A549 (cell line): ENCODE measurements at regions not wholly inside any gene's neighbourhood (a gene's known extent, or its start where the extent isn't known, plus 50 kb on each side); places are given as distances from the start of the nearest gene placed in this dataset.
A peak's percentile ranks its signal among the peaks of the same experiment; 100 is the strongest.
"Not testable (repeated sequence)": the region's sequence is repeated elsewhere in the genome, so short reads cannot be mapped to it uniquely, and the experiment has no call there.

Source experiments
- ATAC-seq, 2 experiments: fragments of 200-7000 bp in 1 of 2; fragments of >200 bp in 1 of 2; cut with Nextera tagmentation in 1 of 2; cut with Tn5 transposase in 1 of 2; 3 replicates each; pipeline versions ENCODE4 v1.8.0 to v1.9.1; 2018 to 2020; ENCODE audit warnings: mild to moderate bottlenecking in 1 of 2, moderate library complexity in 1 of 2
- CTCF ChIA-PET: fragments of 300-600 bp; sonication (Branson Sonifier 250); formaldehyde crosslinking; extraction: SDS; loops from one replicate; lab custom pipeline; 2021; ENCODE audit warnings: antibody characterized with exemption, inconsistent platforms; lab: Yijun Ruan, JAX
- POLR2A ChIA-PET: fragments of 350-600 bp; formaldehyde crosslinking; extraction: SDS; loops from one replicate; lab custom pipeline; 2021; ENCODE audit warnings: antibody characterized with exemption, inconsistent platforms; lab: Yijun Ruan, JAX
- DNase-seq, 2 experiments: peaks; one replicate each; pipeline versions ENCODE4 v3.0.0 to v3.0.0-alpha.2; 2011 to 2016; ENCODE audit warnings: low read depth in 1 of 2, low spot score in 1 of 2
- FAIRE-seq: peaks from 2 replicates; lab custom pipeline; 2011; peaks lifted over from hg19 to GRCh38; lab: Jason Lieb, UNC
- H3K27ac ChIP-seq, 2 experiments: fragments of >200 bp; sonication (Bioruptor Twin); formaldehyde crosslinking; 3 replicates each; pipeline ENCODE4 v1.5.1; 2016 to 2017
- H3K4me1 ChIP-seq: fragments of >200 bp; sonication (Bioruptor Twin); formaldehyde crosslinking; 3 replicates; pipeline ENCODE4 v1.6.1; 2016
- H3K4me2 ChIP-seq: fragments of >200 bp; sonication (Bioruptor Twin); formaldehyde crosslinking; 3 replicates; pipeline ENCODE4 v1.6.1; 2016
- H3K4me3 ChIP-seq: fragments of >200 bp; sonication (Bioruptor Twin); formaldehyde crosslinking; 3 replicates; pipeline ENCODE4 v1.5.1; 2016
- H3K9me3 ChIP-seq: fragments of >200 bp; sonication (Bioruptor Twin); formaldehyde crosslinking; 3 replicates; pipeline ENCODE4 v1.6.1; 2016
- ATOH8 ChIP-seq: fragments of 250-450 bp; sonication (Bioruptor Pico); IDR thresholded peaks from 2 replicates; pipeline ENCODE4 v1.5.0; 2020; ENCODE audit warnings: low read depth, mild to moderate bottlenecking, moderate library complexity
- CBX8 ChIP-seq: fragments of 200-600 bp; sonication (generic); IDR thresholded peaks from 2 replicates; pipeline ENCODE4 v1.6.1; 2016
- CHD2 ChIP-seq: fragments of 150-350 bp; IDR thresholded peaks from 2 replicates; pipeline ENCODE4 v1.6.1; 2014; ENCODE audit warnings: low read length; ENCODE audit not compliant: partially characterized antibody
- CTCF ChIP-seq: fragments of >200 bp; sonication (Bioruptor Twin); formaldehyde crosslinking; IDR thresholded peaks from 3 replicates; pipeline ENCODE4 v1.5.1; 2016
- ELK1 ChIP-seq: fragments of 150-350 bp; IDR thresholded peaks from 2 replicates; pipeline ENCODE4 v1.6.1; 2014; ENCODE audit warnings: low read depth, mild to moderate bottlenecking, low read length
- FOSB ChIP-seq: fragments of 250-450 bp; sonication (Bioruptor Pico); IDR thresholded peaks from 2 replicates; pipeline ENCODE4 v1.5.0; 2020; ENCODE audit warnings: mild to moderate bottlenecking, moderate library complexity
- HDAC2 ChIP-seq: fragments of 200-600 bp; sonication (generic); IDR thresholded peaks from 2 replicates; pipeline ENCODE4 v1.6.1; 2016
- JUN ChIP-seq, 2 experiments: fragments of >200 bp; sonication (Bioruptor Twin); formaldehyde crosslinking; IDR thresholded peaks; 2 replicates in 1 of 2; 3 replicates in 1 of 2; pipeline ENCODE4 v1.6.1; 2016 to 2017
- JUNB ChIP-seq: fragments of >200 bp; sonication (Bioruptor Twin); formaldehyde crosslinking; IDR thresholded peaks from 2 replicates; pipeline ENCODE4 v1.6.1; 2016
- MAFK ChIP-seq: fragments of 450-650 bp; IDR thresholded peaks from 2 replicates; pipeline ENCODE4 v1.6.1; 2014; ENCODE audit not compliant: partially characterized antibody
- MAX ChIP-seq: IDR thresholded peaks from 2 replicates; pipeline ENCODE4 v1.6.1; 2012
- MAZ ChIP-seq: fragments of 150-350 bp; IDR thresholded peaks from 2 replicates; pipeline ENCODE4 v1.6.1; 2014; ENCODE audit warnings: antibody characterized with exemption, low read depth, low read length, borderline replicate concordance
- MYC ChIP-seq: IDR thresholded peaks from 2 replicates; pipeline ENCODE4 v1.6.1; 2012; ENCODE audit warnings: mild to moderate bottlenecking, inconsistent platforms, low read length, improper control_type of control experiment, borderline replicate concordance
- NFE2L2 ChIP-seq: fragments of 150-350 bp; conservative IDR thresholded peaks from 2 replicates; pipeline ENCODE4 v1.6.1; 2014; ENCODE audit warnings: low read length
- PHF8 ChIP-seq: fragments of 200-600 bp; sonication (generic); IDR thresholded peaks from 2 replicates; pipeline ENCODE4 v1.6.1; 2016; ENCODE audit warnings: low read depth, mild to moderate bottlenecking, antibody characterized with exemption, moderate library complexity, borderline replicate concordance
- RARB ChIP-seq: fragments of 250-450 bp; sonication (Bioruptor Pico); IDR thresholded peaks from 2 replicates; pipeline ENCODE4 v1.8.0; 2021; ENCODE audit warnings: mild to moderate bottlenecking, moderate library complexity
- RCOR1 ChIP-seq: fragments of 150-350 bp; IDR thresholded peaks from 2 replicates; pipeline ENCODE4 v1.6.1; 2014; ENCODE audit warnings: antibody characterized with exemption, low read length, low read depth
- REST ChIP-seq: fragments of 200-600 bp; sonication (generic); IDR thresholded peaks from 2 replicates; pipeline ENCODE4 v1.6.1; 2016; ENCODE audit warnings: antibody characterized with exemption, mild to moderate bottlenecking, moderate library complexity
- SMC3 ChIP-seq: fragments of >200 bp; sonication (Bioruptor Twin); formaldehyde crosslinking; IDR thresholded peaks from 3 replicates; pipeline ENCODE4 v1.6.1; 2018; ENCODE audit warnings: inconsistent platforms
- TP53 ChIP-seq: fragments of 250-450 bp; sonication (Bioruptor Pico); IDR thresholded peaks from 2 replicates; pipeline ENCODE4 v1.5.0; 2021; ENCODE audit warnings: mild to moderate bottlenecking, moderate library complexity
- ZC3H11A ChIP-seq: fragments of 450-650 bp; IDR thresholded peaks from 2 replicates; pipeline ENCODE4 v1.6.1; 2014; ENCODE audit warnings: antibody characterized with exemption, mild to moderate bottlenecking
- WGBS: methylation state at CpG from one replicate; pipeline ENCODE4 v1.1.6; 2017; ENCODE audit errors: missing lambda C conversion rate; 5-methylcytosine and 5-hydroxymethylcytosine counted together

GRCh38 chrX:43448688-43449087 is 207.4 kb upstream of the MAOA start:
- no peaks in the 10 kb centered on the region for H3K9me3 ChIP-seq
- WGBS, result 7% methylated on average over 1 of the region's 1 CpG

GRCh38 chrX:43450355-43450754 is 205.7 kb upstream of the MAOA start:
- FAIRE-seq (no peak), ATAC-seq (no peak), DNase-seq (no peak)
- H3K4me1 ChIP-seq, result no peaks in the 10 kb centered on the region
- ChIA-PET CTCF (no interaction called here), POLR2A (no interaction called here)
- H3K4me3 ChIP-seq, result no peak overlapping the region
- 0% methylated on average over 4 of the region's 4 CpGs for WGBS
- no peak overlapping the region for H3K4me2 ChIP-seq
- no peak for TF ChIP-seq CBX8
- TF ChIP-seq JUN (IDR thresholded peaks at IDR 0.05), result no peak
- TF ChIP-seq PHF8, result no peak
- TF ChIP-seq MAZ, result no peak
- no peak for TF ChIP-seq CTCF
- TF ChIP-seq MYC, result no peak
- TF ChIP-seq NFE2L2, result no peak
- TF ChIP-seq MAFK, result no peak
- no peak for TF ChIP-seq RARB (CRISPR knock-in tag)
- no peak for TF ChIP-seq CHD2
- TF ChIP-seq RCOR1, result no peak
- TF ChIP-seq JUNB, result no peak
- no peak for TF ChIP-seq HDAC2
- TF ChIP-seq ATOH8 (CRISPR knock-in tag), result no peak
- TF ChIP-seq ELK1, result no peak
- no peak for TF ChIP-seq TP53 (CRISPR knock-in tag)
- H3K27ac ChIP-seq, result no peak overlapping the region
- H3K9me3 ChIP-seq, result no peaks in the 10 kb centered on the region

More at GRCh38 chrX:43448688-43449087, 207.4 kb upstream of the MAOA start:
- H3K4me3 ChIP-seq, result no peak overlapping the region
- no peak for ATAC-seq
- CTCF ChIA-PET, result no interaction called here
- TF ChIP-seq REST (no peak), RCOR1 (no peak), ZC3H11A (no peak), SMC3 (no peak), FOSB (no peak), MAX (no peak)
- TF ChIP-seq, all 56 proteins: peak for 0
- FAIRE-seq, result no peak
- H3K4me2 ChIP-seq, result no peak overlapping the region
- no peak overlapping the region for H3K27ac ChIP-seq
- H3K4me1 ChIP-seq, result no peaks in the 10 kb centered on the region
- no peak for DNase-seq
- POLR2A ChIA-PET, result no interaction called here

GRCh38 chrX:43451976-43452686 is 204.0 kb upstream of the MAOA start:
- CTCF ChIA-PET, DNase-seq, H3K4me3 ChIP-seq, H3K27ac ChIP-seq, POLR2A ChIA-PET, ATAC-seq, H3K9me3 ChIP-seq, H3K4me1 ChIP-seq, H3K4me2 ChIP-seq: not testable (repeated sequence)
- WGBS, result 47% methylated on average over 4 of the region's 4 CpGs
- peak; percentile 13 for FAIRE-seq
